Calu3 (cell line): ENCODE measurements at regions not wholly inside any gene's neighbourhood (a gene's known extent, or its start where the extent isn't known, plus 50 kb on each side); places are given as distances from the start of the nearest gene placed in this dataset.

ENCODE experiments used
- BruUV-seq: library from RNA; stranded (reverse); fragments of 400-500 nt; replicated peaks from 2 replicates; lab custom pipeline; 2021; lab: Mats Ljungman, UMichigan
- CTCF ChIA-PET: fragments of 300-600 bp; sonication (Branson Sonifier 250); formaldehyde crosslinking; loops from one replicate; lab custom pipeline; 2022; ENCODE audit warnings: antibody characterized with exemption; lab: Charles Lee
- DNase-seq: peaks from one replicate; pipeline ENCODE4 v3.0.0; 2022
- H3K27ac Mint-ChIP-seq: one replicate; pipeline ENCODE4 v1.8.0; 2022; ENCODE audit warnings: mixed read lengths; ENCODE audit not compliant: unreplicated experiment
- H3K27me3 Mint-ChIP-seq: one replicate; pipeline ENCODE4 v1.8.0; 2022; ENCODE audit warnings: mixed read lengths; ENCODE audit not compliant: unreplicated experiment
- H3K36me3 Mint-ChIP-seq: one replicate; pipeline ENCODE4 v1.8.0; 2022; ENCODE audit warnings: mild to moderate bottlenecking, moderate library complexity, mixed read lengths; ENCODE audit not compliant: insufficient read depth, unreplicated experiment
- H3K4me1 Mint-ChIP-seq: one replicate; pipeline ENCODE4 v1.8.0; 2022; ENCODE audit warnings: mild to moderate bottlenecking, low read depth, mixed read lengths; ENCODE audit not compliant: unreplicated experiment
- H3K4me3 Mint-ChIP-seq: one replicate; pipeline ENCODE4 v1.8.0; 2022; ENCODE audit warnings: mild to moderate bottlenecking, low read depth, moderate library complexity, mixed read lengths; ENCODE audit not compliant: unreplicated experiment
- H3K9me3 Mint-ChIP-seq: one replicate; pipeline ENCODE4 v1.8.0; 2022; ENCODE audit warnings: low read depth, mixed read lengths; ENCODE audit not compliant: unreplicated experiment
- intact Hi-C: fragments of 100-400 bp; cut with micrococcal nuclease; formaldehyde crosslinking; loops from one replicate; pipeline ENCODE4 v1.10.0; 2022; ENCODE audit not compliant: unreplicated experiment
- TF ChIP-seq, protein P1 (sequence below): fragments of 200-600 bp; IDR thresholded peaks from one replicate; pipeline ENCODE4 v1.8.0; 2022; ENCODE audit warnings: antibody characterized with exemption; ENCODE audit not compliant: unreplicated experiment

DNA sequence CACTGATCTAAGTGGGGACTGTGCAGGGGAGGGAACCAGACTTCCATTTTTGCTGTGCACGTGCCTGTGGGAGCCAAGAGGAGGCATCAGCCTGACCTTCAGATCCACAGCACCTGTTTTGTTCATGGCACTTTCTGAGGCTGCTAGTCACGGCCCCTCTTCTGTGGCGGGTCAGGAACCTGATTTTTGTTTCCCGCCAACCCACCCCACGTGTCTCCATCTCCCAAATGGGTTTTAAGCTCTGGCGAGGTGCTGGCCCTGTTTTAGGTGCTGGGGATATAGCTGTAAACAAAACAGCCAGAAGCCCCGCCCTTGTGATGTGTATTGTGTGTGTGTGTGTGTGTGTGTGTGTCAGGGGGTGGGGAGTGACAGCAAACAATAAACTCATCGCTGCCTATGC is 60.4 kb upstream of the GRPEL1 start:
- Mint-ChIP-seq H3K36me3 (no peaks in the 10 kb centered on the region), H3K27ac (no peak overlapping the region), H3K4me1 (no peaks in the 10 kb centered on the region), H3K27me3 (peaks cover 21% of the 10 kb centered on the region), H3K9me3 (peaks cover 2% of the 10 kb centered on the region), H3K4me3 (no peak overlapping the region)
- TF ChIP-seq, protein P1, sequence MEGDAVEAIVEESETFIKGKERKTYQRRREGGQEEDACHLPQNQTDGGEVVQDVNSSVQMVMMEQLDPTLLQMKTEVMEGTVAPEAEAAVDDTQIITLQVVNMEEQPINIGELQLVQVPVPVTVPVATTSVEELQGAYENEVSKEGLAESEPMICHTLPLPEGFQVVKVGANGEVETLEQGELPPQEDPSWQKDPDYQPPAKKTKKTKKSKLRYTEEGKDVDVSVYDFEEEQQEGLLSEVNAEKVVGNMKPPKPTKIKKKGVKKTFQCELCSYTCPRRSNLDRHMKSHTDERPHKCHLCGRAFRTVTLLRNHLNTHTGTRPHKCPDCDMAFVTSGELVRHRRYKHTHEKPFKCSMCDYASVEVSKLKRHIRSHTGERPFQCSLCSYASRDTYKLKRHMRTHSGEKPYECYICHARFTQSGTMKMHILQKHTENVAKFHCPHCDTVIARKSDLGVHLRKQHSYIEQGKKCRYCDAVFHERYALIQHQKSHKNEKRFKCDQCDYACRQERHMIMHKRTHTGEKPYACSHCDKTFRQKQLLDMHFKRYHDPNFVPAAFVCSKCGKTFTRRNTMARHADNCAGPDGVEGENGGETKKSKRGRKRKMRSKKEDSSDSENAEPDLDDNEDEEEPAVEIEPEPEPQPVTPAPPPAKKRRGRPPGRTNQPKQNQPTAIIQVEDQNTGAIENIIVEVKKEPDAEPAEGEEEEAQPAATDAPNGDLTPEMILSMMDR = no peak
- no TSS peak for BruUV-seq
- no peak for DNase-seq
- CTCF ChIA-PET = interaction anchor here (0.6 kb wide), 1 partner anchor 10 kb away, joined by 4 read pairs; no protein-coding TSS in a partner anchor
- intact Hi-C loops = no loop called here

GRCh38 chr4:7127576-7127975 is 59.7 kb upstream of the GRPEL1 start:
- no peak overlapping the region for H3K27ac Mint-ChIP-seq
- BruUV-seq = no TSS peak

GRCh38 chr4:7126981-7127380 is 59.1 kb upstream of the GRPEL1 start:
- no peak for DNase-seq
- TF ChIP-seq, protein P1 = no peak
- intact Hi-C loops = no loop called here
- Mint-ChIP-seq H3K27ac (no peak overlapping the region), H3K4me1 (no peaks in the 10 kb centered on the region), H3K4me3 (no peak overlapping the region), H3K9me3 (no peaks in the 10 kb centered on the region), H3K36me3 (no peaks in the 10 kb centered on the region), H3K27me3 (peaks cover 21% of the 10 kb centered on the region)
- CTCF ChIA-PET = no interaction called here
- no TSS peak for BruUV-seq

More at GRCh38 chr4:7127576-7127975, 59.7 kb upstream of the GRPEL1 start:
- CTCF ChIA-PET = no interaction called here
- intact Hi-C loops = no loop called here
- Mint-ChIP-seq H3K4me1 (no peaks in the 10 kb centered on the region), H3K9me3 (no peaks in the 10 kb centered on the region), H3K4me3 (no peak overlapping the region), H3K36me3 (no peaks in the 10 kb centered on the region), H3K27me3 (peaks cover 21% of the 10 kb centered on the region)
- TF ChIP-seq, protein P1 = no peak
- DNase-seq = no peak

GRCh38 chr4:7124689-7125442 is 57.0 kb upstream of the GRPEL1 start:
- no peak for DNase-seq
- CTCF ChIA-PET = no interaction called here
- no peaks in the 10 kb centered on the region for H3K36me3 Mint-ChIP-seq
- no peak overlapping the region for H3K27ac Mint-ChIP-seq
- H3K4me3 Mint-ChIP-seq = no peak overlapping the region
- BruUV-seq = no TSS peak
- peaks cover 23% of the 10 kb centered on the region for H3K27me3 Mint-ChIP-seq
- intact Hi-C loops = no loop called here
- no peaks in the 10 kb centered on the region for H3K4me1 Mint-ChIP-seq
- TF ChIP-seq, protein P1 = no peak
- no peaks in the 10 kb centered on the region for H3K9me3 Mint-ChIP-seq
